ENCODE measurements at regions not wholly inside any gene's neighbourhood (a gene's known extent, or its start where the extent isn't known, plus 50 kb on each side); places are given as distances from the start of the nearest gene placed in this dataset.

DNA sequence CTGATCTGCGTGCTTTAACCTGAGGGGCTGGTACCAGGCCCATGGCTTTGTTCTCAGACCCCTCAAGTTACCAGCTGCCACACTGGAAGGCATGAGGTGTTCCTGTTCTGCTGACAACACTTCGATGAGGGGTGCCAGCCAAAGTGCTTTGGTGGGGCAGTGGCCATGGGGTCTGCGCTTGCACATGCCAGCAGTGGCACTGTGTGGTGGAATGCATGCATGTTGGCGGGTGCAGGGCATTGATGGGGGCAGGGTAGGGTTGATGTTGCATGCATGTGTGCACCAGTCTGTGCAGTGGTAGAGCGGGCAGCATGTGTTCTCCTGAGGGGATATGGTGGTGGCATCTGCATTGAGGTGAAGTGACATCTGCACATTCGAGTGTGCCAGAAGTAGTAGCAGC, 497.0 kb downstream of the SQOR start:
- TF ChIP-seq CTCF (IDR thresholded peaks at IDR 0.05; ENCODE audit: low read length) (no peak), EZH2 (optimal IDR thresholded peaks at IDR 0.05; ENCODE audit: low read depth, low read length) (no peak)

All from MM.1S (cell line).